Urinary bladder (tissue), 3 donors: ENCODE measurements at regions not wholly inside any gene's neighbourhood (a gene's known extent, or its start where the extent isn't known, plus 50 kb on each side); places are given as distances from the start of the nearest gene placed in this dataset.
"Not testable (repeated sequence)": the region's sequence is repeated elsewhere in the genome, so short reads cannot be mapped to it uniquely, and the experiment has no call there.

Experiments used
- DNase-seq: peaks from one replicate; pipeline ENCODE4 v3.0.0-alpha.2; 2015; ENCODE audit errors: extremely low spot score
- H3K27ac ChIP-seq: one replicate; pipeline ENCODE4 v1.5.1; 2013; ENCODE audit warnings: low read depth, mild to moderate bottlenecking, moderate library complexity
- H3K36me3 ChIP-seq: one replicate; pipeline ENCODE4 v1.6.1; 2013; ENCODE audit warnings: mild to moderate bottlenecking, moderate library complexity; ENCODE audit not compliant: insufficient read depth
- H3K4me1 ChIP-seq: one replicate; pipeline ENCODE4 v1.6.1; 2013; ENCODE audit warnings: mild to moderate bottlenecking, moderate library complexity; ENCODE audit not compliant: insufficient read depth
- H3K4me3 ChIP-seq: one replicate; pipeline ENCODE4 v1.5.1; 2013; ENCODE audit warnings: low read depth, low read length
- WGBS: extraction: QIAGEN DNeasy Blood & Tissue Kit; methylation state at CpG from one replicate; pipeline ENCODE4 v1.1.7; 2013; 5-methylcytosine and 5-hydroxymethylcytosine counted together
- donor health status: healthy with polysubstance abuse.
- donor health status: healthy.

GRCh38 chr3:13239467-13239760, 166.2 kb upstream of the IQSEC1 start:
- 79% methylated on average over 8 of the region's 8 CpGs for WGBS
- Histone ChIP-seq H3K27ac (no peak overlapping the region), H3K4me1 (no peaks in the 10 kb centered on the region), H3K36me3 (no peaks in the 10 kb centered on the region), H3K4me3 (no peak overlapping the region)
- DNase-seq, result no peak

GRCh38 chr3:13238687-13239466, 165.6 kb upstream of the IQSEC1 start:
- Histone ChIP-seq H3K4me1 (no peaks in the 10 kb centered on the region), H3K4me3 (no peak overlapping the region), H3K36me3 (no peaks in the 10 kb centered on the region), H3K27ac (no peak overlapping the region)
- no peak for DNase-seq
- 79% methylated on average over 18 of the region's 18 CpGs for WGBS

GRCh38 chr3:13237776-13238490, 164.7 kb upstream of the IQSEC1 start:
- H3K4me1 ChIP-seq, result no peaks in the 10 kb centered on the region
- H3K4me3 ChIP-seq, result no peak overlapping the region
- no peak for DNase-seq
- no peaks in the 10 kb centered on the region for H3K36me3 ChIP-seq
- WGBS, result 87% methylated on average over 18 of the region's 18 CpGs
- H3K27ac ChIP-seq, result no peak overlapping the region

GRCh38 chr3:13236557-13237173, 163.4 kb upstream of the IQSEC1 start:
- Histone ChIP-seq H3K4me3 (no peak overlapping the region), H3K4me1 (no peaks in the 10 kb centered on the region), H3K27ac (no peak overlapping the region), H3K36me3 (no peaks in the 10 kb centered on the region)
- 81% methylated on average over 14 of the region's 14 CpGs for WGBS
- DNase-seq, result no peak

GRCh38 chr3:13235897-13236296, 162.7 kb upstream of the IQSEC1 start:
- Histone ChIP-seq H3K4me3 (no peak overlapping the region), H3K27ac (no peak overlapping the region), H3K36me3 (no peaks in the 10 kb centered on the region), H3K4me1 (no peaks in the 10 kb centered on the region)
- 75% methylated on average over 11 of the region's 11 CpGs for WGBS
- DNase-seq, result no peak

DNA sequence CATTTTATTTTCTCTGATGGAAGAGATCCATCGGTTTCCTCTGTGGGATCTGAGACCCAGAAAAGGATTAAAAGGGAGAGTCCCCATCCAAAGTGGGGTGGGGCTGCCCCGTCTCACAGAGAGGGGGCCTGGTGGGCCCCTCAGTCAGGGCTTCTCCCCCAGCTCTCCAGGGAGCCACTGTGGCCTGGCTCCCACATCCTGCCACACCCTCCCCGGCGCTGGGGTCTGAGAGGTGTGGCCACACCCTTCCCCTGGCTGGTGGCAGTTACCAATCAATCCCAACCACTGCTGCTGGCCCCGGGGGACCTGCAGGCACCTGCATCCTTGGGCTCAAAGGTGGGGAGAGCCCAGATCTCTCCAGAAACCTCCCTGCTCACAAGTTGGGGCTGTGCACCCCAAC, 161.8 kb upstream of the IQSEC1 start:
- H3K4me3 ChIP-seq, result no peak overlapping the region
- 14% methylated on average over 5 of the region's 5 CpGs for WGBS
- DNase-seq, result no peak
- H3K27ac ChIP-seq, result no peak overlapping the region
- no peaks in the 10 kb centered on the region for H3K4me1 ChIP-seq
- no peaks in the 10 kb centered on the region for H3K36me3 ChIP-seq

GRCh38 chr3:13234666-13235065, 161.4 kb upstream of the IQSEC1 start:
- 15% methylated on average over 9 of the region's 9 CpGs for WGBS
- no peak for DNase-seq
- H3K4me1 ChIP-seq, result no peaks in the 10 kb centered on the region
- no peak overlapping the region for H3K27ac ChIP-seq
- no peaks in the 10 kb centered on the region for H3K36me3 ChIP-seq
- no peak overlapping the region for H3K4me3 ChIP-seq

DNA sequence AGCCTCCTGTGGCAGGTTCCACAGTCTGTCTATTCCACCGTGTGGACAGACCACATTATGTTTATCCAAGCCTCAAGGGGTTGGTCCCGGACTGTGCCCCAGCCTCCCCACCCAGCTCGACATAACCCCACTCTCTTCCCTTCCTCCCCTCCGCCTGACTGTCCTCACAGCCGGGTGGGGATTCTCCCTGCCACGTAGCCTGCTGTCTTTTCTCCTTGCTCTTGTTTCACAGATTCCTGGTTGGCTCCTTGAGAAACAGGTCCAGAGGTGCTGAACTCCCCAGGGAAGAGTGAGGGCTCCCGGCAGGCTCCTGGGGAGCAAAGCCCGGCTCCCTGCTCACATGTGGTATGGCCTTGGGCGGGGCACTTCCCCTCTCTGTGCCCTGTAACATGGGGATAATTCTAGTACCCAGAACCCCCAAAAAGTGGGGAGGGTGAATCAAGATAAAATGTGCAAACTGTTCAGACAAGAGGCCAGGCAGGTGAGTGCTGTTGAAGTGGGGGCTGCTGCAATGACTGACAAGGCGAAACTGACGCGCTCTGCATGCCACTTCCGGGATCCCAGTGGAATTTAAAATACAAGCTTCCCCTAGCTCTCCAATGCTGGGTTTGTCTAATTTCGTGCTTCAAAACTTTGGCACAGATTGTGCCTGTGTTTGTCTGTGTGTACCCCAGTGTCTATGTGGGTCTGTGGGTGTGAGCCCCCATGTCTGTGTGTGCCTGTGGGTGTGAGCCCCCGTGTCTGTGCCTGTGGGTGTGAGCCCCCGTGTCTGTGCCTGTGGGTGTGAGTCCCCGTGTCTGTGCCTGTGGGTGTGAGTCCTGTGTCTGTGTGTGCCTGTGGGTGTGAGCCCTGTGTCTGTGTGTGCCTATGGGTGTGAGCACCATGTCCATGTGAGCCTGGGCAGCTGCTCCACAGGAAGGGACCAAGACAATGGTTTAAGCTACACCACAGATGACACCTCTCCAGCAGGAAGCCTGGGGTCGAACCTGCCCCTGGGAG, 160.6 kb upstream of the IQSEC1 start:
- no peak for DNase-seq
- WGBS, result 41% methylated on average over 18 of the region's 18 CpGs
- H3K36me3 ChIP-seq, result no peaks in the 10 kb centered on the region
- no peaks in the 10 kb centered on the region for H3K4me1 ChIP-seq
- no peak overlapping the region for H3K4me3 ChIP-seq
- H3K27ac ChIP-seq, result no peak overlapping the region

DNA sequence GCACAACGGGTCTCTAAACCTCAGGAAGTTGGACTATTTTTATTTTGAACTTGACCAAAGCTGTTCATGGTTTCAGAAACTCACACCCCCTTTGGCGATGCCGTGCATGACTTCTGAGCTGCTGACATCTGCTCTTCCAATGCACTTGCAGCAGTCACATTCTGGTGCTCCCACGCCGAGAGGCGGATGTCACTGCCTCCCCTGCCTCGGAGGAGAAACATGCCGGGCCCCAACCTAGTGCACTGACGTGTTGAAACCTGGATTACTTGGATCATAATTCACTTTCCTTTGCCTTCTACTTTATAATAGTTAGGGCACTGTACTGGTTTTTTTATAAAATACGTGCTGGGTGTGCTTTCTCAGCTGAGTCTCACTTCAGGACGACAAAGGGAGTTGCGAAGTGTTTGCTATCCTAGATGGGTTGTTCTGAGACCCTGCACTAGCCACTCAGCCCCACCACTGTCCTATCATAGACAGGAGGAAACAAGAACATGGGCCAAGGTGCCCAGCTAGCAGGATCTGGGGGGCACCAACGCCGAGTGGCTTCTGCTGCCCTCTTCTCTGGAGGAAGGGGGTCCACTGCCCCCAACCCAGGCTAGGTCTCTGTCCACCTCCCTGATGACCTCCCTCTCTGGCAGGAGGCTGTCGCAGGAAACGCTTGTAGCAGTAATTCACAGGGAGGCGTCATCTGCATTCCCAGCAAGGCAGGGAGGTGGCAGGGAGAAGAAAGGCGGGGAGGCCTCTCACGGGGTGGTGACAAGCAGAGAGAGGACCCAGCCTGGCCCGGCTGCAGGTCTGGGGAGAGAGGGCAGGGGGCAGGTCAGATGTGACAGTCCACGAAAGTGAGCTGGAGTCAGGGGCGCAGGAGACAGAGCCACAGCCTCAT, 158.8 kb upstream of the IQSEC1 start:
- H3K4me1 ChIP-seq, result no peaks in the 10 kb centered on the region
- no peak overlapping the region for H3K27ac ChIP-seq
- no peak for DNase-seq
- 35% methylated on average over 22 of the region's 22 CpGs for WGBS
- H3K36me3 ChIP-seq, result no peaks in the 10 kb centered on the region
- H3K4me3 ChIP-seq, result no peak overlapping the region

DNA sequence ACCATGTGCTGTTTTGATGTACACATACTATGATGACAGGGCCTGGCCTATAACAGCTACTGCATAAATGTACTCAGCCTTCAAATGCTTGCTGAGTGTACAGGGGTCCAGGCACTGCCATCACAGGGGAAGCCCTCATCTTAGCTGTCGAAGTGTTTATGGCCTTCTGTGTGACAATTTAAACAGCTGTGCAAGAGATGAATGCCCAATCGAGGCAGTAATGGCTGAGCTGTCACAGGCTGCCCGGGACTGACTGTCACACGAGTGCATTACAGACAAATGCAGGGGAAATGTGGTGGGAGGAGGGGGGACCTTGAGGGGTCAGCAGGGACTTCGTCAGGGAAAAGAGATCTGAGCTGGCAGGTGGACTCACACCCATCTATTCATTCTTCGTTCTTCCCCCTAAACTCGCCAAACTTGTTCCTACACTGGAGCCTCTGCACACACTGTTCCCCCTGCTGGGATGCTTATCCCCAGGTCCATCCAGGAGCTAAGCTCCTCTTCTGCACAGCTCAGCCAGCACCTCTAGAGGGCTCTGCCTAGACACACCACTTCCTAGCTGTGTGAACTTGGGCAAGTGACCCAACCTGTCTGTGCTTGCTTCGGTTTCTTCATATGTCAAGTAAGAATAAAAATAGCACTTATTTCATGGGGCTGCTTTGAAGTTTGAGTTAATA, 156.2 kb upstream of the IQSEC1 start:
- WGBS, result 41% methylated on average over 8 of the region's 8 CpGs
- H3K4me3 ChIP-seq, result no peak overlapping the region
- no peaks in the 10 kb centered on the region for H3K4me1 ChIP-seq
- DNase-seq, result no peak
- H3K27ac ChIP-seq, result no peak overlapping the region
- no peaks in the 10 kb centered on the region for H3K36me3 ChIP-seq

GRCh38 chr3:13228584-13228983, 155.4 kb upstream of the IQSEC1 start:
- H3K4me3 ChIP-seq, result no peak overlapping the region
- 87% methylated on average over 3 of the region's 3 CpGs for WGBS
- no peak for DNase-seq
- no peak overlapping the region for H3K27ac ChIP-seq
- H3K36me3 ChIP-seq, result no peaks in the 10 kb centered on the region
- no peaks in the 10 kb centered on the region for H3K4me1 ChIP-seq

GRCh38 chr3:13228169-13228568, 154.9 kb upstream of the IQSEC1 start:
- not testable (repeated sequence) for DNase-seq, H3K36me3 ChIP-seq, H3K4me1 ChIP-seq, H3K4me3 ChIP-seq, H3K27ac ChIP-seq
- 78% methylated on average over 12 of the region's 12 CpGs for WGBS
